ENCODE measurements at regions not wholly inside any gene's neighbourhood (a gene's known extent, or its start where the extent isn't known, plus 50 kb on each side); places are given as distances from the start of the nearest gene placed in this dataset.

GRCh38 chr5:89260254-89260653 is 377.3 kb upstream of the MEF2C start:
- Histone ChIP-seq H4K5ac (ENCODE audit: insufficient read length, low read depth, low read length) (no peak overlapping the region), H2BK12ac (ENCODE audit: low read depth, low read length) (no peak overlapping the region), H3K4ac (replicated peaks; ENCODE audit: insufficient read length, low read depth, low read length) (no peak overlapping the region), H3K79me1 (ENCODE audit: low read depth, low read length) (no peaks in the 10 kb centered on the region), H2BK120ac (replicated peaks; ENCODE audit: low read depth, low read length) (no peak overlapping the region), H3K36me3 (ENCODE audit: control insufficient read depth in 2 of 4, insufficient read depth in 4 of 4, low read length in 3 of 4) (no peaks in the 10 kb centered on the region), H3K27ac (ENCODE audit: low read depth, low read length) (no peak overlapping the region), H3K27me3 (replicated peaks in 1 of 4; ENCODE audit: control insufficient read depth in 3 of 4, extremely low read depth in 1 of 4, insufficient read depth in 3 of 4, low read length in 3 of 4) (no peaks in the 10 kb centered on the region), H3K79me2 (ENCODE audit: control insufficient read depth in 1 of 2, insufficient read depth in 2 of 2, low read length in 2 of 2) (no peaks in the 10 kb centered on the region), H2BK15ac (ENCODE audit: low read length) (no peak overlapping the region), H3K4me1 (replicated peaks in 1 of 4; ENCODE audit: control insufficient read depth in 3 of 4, insufficient read depth in 4 of 4, low read length in 3 of 4) (no peaks in the 10 kb centered on the region), H2BK5ac (ENCODE audit: low read depth, low read length) (no peak overlapping the region), H4K20me1 (replicated peaks in 1 of 2; ENCODE audit: control insufficient read depth in 1 of 2, insufficient read depth in 2 of 2, low read length in 2 of 2) (no peaks in the 10 kb centered on the region), H3K18ac (ENCODE audit: extremely low read depth, low read length) (no peak overlapping the region), H2BK20ac (ENCODE audit: low read length) (no peak overlapping the region), H3K9me3 (ENCODE audit: insufficient read depth in 2 of 2, low read depth in 1 of 2, low read length in 1 of 2) (no peaks in the 10 kb centered on the region; a peak in 1 of 4 replicates), H3K4me3 (ENCODE audit: extremely low read depth in 1 of 4, insufficient read depth in 2 of 4, low read depth in 3 of 4, low read length in 4 of 4) (no peak overlapping the region), H3K14ac (ENCODE audit: insufficient read length) (no peak overlapping the region), H2AK5ac (ENCODE audit: low read depth, low read length) (no peak overlapping the region), H4K8ac (ENCODE audit: extremely low read depth, insufficient read depth, low read length) (no peak overlapping the region), H3K23me2 (ENCODE audit: low read depth, low read length) (no peaks in the 10 kb centered on the region), H3K56ac (replicated peaks; ENCODE audit: insufficient read length, low read depth, low read length) (no peak overlapping the region), H2AFZ (ENCODE audit: low read length) (no peak overlapping the region), H4K91ac (replicated peaks; ENCODE audit: insufficient read length, low read length) (no peak overlapping the region), H3K4me2 (ENCODE audit: insufficient read depth in 1 of 2, low read depth in 2 of 2, low read length in 2 of 2) (no peak overlapping the region), H3K9ac (replicated peaks in 1 of 4; ENCODE audit: extremely low read depth in 1 of 4, low read depth in 3 of 4, low read length in 3 of 4) (no peak overlapping the region), H3K23ac (ENCODE audit: insufficient read length) (no peak overlapping the region)
- POLR2A ChIA-PET (ENCODE audit: partially characterized antibody): no interaction called here
- no peak for DNase-seq (ENCODE audit: low read depth in 1 of 2, low spot score in 2 of 2)
- CTCF ChIA-PET (ENCODE audit: partially characterized antibody): interaction anchor here (1.2 kb wide), 1 partner anchor 530 kb away, joined by 3 read pairs; no protein-coding TSS in a partner anchor
- no peak for FAIRE-seq
- 91% methylated on average over 3 of the region's 3 CpGs; no CpG with 5 or more reads in 1 of the 2 experiments for WGBS, 2 experiments (ENCODE audit: extremely low coverage in 1 of 2, insufficient coverage in 1 of 2, insufficient read length in 1 of 2, insufficient replicate concordance in 2 of 2, low coverage in 1 of 2, low lambda C conversion rate in 2 of 2, missing lambda C conversion rate in 1 of 2)
- TF ChIP-seq JUND (IDR thresholded peaks at IDR 0.05; ENCODE audit: low read length): no peak
- TF ChIP-seq MAX (IDR thresholded peaks at IDR 0.05): no peak
- peak in 1 of 2 experiments; percentile 27; a peak in 2 of 4 replicates for TF ChIP-seq RAD21 (IDR thresholded peaks at IDR 0.05 in 1 of 2, conservative IDR thresholded peaks at IDR 0.05 in 1 of 2; ENCODE audit: low read depth in 2 of 2, low read length in 2 of 2)
- no peak for TF ChIP-seq BCL11A (IDR thresholded peaks at IDR 0.05; ENCODE audit: low read depth in 2 of 2, low read length in 2 of 2)
- TF ChIP-seq CBX8 (IDR thresholded peaks at IDR 0.05; ENCODE audit: borderline replicate concordance, low read depth, low read length): no peak
